GM19239 (cell line): ENCODE measurements at regions not wholly inside any gene's neighbourhood (a gene's known extent, or its start where the extent isn't known, plus 50 kb on each side); places are given as distances from the start of the nearest gene placed in this dataset.
A peak's percentile ranks its signal among the peaks of the same experiment; 100 is the strongest.

ENCODE experiments used
- DNase-seq: peaks from one replicate; pipeline ENCODE4 v3.0.0; 2011; ENCODE audit warnings: low spot score; ENCODE audit not compliant: insufficient read length
- FAIRE-seq: peaks from 2 replicates; lab custom pipeline; 2011; peaks lifted over from hg19 to GRCh38; lab: Jason Lieb, UNC

DNA sequence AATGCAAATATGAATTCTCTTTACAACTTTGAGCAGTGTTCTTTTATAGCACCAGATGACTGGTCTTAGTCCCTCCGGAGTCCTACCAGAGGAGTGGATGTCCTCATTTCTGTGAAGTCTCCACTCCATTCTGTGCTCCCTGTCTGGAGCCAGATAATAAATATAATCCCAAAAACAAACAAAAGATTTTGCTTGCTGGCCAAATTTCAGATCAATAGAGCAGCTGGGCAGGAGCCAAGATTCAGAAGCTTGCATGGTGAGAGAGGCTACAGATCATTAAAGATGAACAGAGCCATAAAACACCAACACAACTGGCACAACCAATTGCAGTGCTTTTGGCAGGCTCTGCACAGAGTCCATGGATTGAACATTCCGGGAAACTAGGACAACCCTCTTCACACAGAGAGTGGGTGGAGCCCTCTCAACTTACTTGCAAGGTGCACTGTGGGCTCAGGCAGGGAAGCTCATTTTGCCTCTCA, 231.5 kb upstream of the SNX7 start:
- FAIRE-seq, result no peak
- no peak for DNase-seq

DNA sequence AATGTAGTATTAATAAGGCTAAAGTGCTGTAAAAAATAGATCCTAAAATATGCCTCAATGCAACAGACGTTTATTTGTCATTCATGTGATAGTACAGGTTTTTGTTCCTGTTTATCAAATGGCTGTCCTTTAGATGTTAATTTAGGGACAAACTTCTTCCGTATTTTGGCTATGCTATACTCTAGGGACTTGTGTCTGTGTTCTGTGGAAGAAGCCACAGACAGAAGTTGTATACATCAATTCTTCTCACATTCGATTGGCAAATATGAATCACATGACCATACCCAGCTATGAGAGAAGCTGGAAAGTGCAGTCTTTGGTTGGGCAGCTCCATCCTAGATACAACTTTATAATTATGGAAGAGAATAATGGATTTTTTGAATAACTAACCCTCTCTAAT, 232.7 kb upstream of the SNX7 start:
- FAIRE-seq, result no peak
- DNase-seq, result no peak

DNA sequence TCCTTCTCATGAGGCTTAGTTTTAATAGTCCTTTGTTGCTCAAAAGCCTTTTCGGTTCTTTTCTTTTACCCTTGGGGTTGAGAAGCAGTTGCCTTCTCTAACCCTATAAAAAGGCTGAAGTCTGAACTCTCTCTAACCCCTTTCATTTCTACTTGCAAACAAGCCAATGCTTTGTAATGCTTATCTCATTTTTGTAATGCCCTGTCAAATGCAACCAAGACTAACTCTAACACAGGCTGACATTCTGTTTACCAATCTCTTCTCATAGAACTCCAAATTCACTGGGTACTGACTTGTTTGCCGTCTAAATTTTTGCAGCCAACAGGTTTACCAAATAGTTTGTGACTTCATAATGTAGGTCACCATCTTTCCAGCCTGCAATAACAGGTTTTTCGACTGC, 233.9 kb upstream of the SNX7 start:
- peak; percentile 8 for FAIRE-seq
- no peak for DNase-seq

DNA sequence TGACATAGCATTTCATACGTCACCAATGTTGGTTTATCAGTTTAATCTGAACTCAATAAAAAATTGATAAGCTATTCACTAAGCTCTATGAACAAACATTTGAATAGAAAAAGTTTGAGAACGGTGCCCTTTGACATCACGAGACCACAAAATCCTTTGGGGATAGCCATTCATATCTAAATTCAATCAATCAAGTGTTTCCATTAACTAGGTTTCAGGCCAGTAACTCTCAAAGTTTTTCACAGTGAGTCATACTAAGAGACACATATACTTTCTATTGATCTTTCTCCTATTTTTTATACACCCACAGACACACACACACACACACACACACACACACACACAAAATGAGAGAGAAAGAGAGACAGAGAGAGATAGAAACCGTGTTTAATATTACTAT, 235.4 kb upstream of the SNX7 start:
- no peak for DNase-seq
- no peak for FAIRE-seq

DNA sequence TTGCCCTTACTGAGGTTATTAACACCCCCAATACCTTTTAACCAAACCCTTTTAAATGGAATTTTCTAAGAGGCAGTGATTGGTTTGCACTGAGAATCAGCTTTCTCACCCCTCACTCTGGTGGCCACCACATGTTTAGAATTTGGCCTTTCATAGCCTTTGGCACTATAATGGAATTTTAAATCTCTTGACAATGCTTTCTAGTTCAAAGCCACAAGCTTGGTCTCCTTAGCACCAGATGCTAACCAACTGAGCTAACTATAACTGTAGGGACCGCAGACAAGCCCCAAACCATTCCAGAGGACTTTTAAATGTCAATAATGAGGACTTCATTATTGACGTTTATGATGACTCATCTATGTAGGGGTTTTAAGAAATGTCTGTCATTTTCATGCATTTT, 238.7 kb upstream of the SNX7 start:
- no peak for FAIRE-seq

DNA sequence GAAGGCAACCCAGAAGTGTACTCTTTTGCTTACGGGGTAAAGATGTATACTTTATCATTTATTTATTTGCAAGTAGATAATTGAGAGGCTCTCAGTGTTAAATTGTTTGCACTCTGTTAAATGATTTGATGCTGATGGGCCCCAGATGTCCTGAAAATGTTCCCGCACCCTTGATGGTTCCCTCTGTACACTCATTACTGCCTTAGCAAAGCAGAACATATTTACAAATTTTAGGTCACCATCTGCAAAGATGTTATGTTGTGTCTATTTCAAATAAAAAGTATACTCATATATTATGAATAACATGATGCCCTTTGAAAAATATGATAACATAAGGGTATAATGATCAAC, 240.5 kb upstream of the SNX7 start:
- no peak for FAIRE-seq
- no peak for DNase-seq

More for the DNA sequence above, 238.7 kb upstream of the SNX7 start:
- no peak for DNase-seq

DNA sequence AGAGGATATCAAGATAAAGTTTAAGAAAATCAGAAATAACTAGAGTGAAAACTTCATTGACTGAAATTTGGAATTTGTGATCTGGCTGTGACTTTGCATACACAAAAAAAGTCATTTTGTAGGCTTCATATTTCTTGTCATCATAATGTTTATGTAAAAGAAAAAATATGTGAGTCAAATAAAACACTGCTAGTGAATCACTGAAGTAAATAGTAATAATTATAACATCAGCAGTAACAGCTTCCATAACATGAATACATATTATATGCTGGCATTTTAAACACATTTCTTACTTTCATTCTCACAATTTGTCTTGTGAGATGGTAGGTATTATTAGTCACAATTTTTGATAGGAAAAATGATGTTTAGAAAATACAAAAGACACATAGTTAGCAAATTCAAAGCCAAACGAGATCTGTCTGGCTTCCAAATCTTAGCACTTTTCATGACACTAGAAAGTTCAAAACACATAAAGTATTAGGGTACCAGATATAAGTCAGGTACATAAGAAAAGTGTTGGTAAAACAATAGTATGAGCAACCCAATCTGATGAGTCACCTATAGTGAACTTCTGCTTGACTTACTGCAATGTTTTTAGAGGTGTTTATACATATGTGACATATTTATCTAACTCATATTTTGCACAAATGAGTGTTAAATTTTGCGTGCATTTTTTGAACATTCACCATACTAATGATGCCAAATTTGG, 241.0 kb upstream of the SNX7 start:
- FAIRE-seq (no peak), DNase-seq (no peak)

DNA sequence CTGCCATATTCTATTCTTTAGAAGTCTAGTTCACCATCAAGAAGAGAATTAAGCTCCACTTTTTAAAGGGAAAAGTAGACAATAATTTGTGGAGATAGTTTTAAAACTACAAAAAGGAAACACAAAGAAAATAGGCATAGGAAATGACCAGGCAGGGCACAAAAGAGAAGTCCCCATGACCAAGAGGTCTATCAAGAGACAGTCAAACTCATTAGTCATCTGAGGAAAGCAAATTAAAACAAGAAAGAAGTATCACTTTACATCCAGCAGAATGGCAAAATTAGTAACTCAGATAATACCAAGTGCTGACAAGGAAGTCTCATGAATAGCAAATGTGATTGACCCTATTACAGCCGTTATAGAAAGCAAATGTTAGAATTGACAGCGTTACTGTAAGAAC, 243.7 kb upstream of the SNX7 start:
- DNase-seq (no peak), FAIRE-seq (no peak)

DNA sequence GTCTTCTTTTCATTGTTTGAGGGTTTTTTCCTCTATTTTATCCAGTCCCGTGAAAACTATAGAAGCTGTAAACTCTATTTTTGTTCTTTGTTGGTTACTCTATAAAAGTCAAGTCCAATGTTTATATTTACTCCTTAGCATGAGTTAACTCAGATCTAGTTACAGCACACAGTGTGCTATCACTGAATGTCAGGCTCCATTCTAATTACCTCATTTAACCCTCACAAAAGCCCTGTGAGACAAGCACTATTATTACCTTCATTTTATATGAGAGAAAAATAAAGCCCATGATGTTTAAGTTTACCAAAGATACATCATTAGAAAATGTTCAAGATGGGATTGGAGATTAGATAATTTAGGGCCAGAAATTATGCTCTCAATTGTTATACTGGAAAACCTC, 251.4 kb upstream of the SNX7 start:
- FAIRE-seq (no peak), DNase-seq (no peak)

DNA sequence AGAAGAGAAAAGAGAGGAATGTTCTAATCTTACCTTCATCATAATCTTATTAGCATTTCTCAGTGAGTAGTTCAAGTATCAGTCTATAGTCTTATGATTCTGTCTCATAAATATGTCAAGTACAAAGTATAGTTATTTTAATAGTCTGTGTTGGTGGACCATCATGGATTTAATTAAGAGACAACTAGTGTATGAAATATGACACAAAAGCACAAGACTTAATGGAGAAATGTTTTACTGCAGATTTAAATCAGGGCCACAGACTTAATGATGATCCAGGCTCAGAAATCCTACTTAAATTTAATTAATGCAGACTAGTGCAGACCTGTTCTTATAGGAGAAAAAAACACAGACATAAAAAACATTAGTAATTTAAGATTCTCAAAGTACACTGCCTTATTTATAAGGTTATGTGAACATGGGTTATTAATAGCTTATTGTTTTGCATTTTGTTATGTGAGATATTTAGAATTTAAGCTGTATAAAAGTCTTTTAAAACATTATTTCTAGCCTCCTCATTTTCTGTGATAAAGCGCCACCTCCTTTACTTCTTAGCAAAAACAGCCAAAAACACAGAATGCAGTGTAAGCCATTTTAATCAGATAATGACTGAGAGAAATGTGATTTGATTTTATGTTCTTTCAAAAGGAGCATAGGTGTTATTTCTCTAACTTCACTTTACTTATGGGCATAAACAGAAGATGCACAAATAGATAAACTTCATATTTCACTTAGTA, 255.0 kb upstream of the SNX7 start:
- DNase-seq (no peak), FAIRE-seq (no peak)

DNA sequence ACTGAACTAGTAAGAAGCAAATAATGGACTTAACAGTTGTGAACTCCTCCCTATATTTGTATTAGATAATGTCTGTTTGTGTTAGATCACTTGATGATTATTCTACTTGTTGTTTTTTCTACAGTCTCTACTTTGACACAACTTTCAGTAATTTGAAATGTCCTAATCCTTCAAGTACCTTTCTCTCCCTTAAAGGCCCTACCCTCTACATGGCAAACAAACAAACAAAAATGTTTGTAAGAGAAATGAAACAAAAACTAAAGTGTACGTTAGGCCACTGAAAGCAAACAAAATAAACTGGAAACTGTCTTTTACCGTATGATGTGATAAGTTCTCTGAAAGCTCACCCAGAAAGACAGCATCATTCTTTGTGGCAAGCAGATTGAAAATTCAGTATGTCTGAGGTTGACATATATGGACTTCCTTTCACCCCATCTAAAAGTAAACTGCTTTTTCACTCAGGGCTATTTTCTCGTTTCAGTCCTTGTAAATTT, 255.9 kb upstream of the SNX7 start:
- FAIRE-seq (peak; percentile 28), DNase-seq (no peak)

DNA sequence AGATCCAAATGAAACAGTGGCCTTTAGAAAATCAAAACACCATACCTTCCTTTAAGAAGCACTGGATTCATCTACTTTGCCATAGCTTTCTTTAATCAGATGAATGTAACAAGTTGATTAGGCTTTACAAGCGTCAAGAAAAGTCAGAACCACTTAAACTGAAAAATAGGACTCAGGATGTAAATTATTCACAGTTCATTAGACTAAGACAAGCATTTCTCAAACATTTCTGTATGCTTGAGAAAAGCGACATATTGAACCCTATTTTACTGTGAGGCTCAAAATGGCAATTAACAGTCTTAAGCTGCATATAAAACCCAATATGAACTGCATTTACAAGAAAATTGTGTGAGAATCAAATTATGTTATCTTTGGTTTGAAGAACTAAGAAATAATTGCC, 256.7 kb upstream of the SNX7 start:
- FAIRE-seq (no peak), DNase-seq (no peak)

DNA sequence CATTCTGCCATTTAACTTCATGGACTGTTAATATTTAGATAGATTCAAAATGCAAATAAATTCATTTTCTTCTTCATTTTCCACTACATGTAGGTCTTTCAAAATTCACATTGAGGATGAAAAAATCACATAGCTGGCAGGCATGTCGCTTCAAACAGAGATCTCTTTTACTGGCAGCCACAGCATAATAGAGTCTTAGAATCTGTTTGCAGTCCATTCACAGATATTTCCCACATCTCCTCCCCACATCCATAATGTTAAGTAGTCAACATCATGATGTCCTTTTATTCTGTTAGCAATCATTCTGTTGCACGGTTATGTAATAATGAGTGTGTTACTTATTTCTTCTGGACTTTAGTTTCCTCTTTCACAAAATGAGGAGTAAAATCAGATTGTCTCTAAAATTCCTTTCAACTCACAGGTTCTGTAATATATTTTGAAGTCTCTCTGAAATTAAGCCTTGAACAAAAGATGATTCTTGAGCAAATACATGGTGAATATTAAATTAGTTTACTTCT, 257.5 kb upstream of the SNX7 start:
- FAIRE-seq (no peak), DNase-seq (no peak)

DNA sequence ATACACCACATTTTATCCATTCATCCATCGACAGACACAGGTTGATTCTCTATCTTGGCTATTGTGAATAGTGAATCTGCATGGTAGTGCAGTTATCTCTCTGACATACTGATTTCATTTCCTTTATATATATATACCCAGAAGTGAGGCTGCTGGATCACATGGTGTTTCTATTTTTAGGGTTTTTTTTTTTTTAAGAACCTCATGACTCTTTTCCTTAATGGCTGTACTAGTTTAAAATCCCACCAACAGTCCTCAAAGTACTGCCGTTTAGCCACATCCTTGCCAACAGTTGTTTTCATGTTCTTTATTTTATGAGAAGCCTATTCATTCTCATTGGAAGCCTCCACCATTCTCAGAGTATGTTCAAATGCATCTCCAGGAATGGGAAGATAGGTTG, 258.7 kb upstream of the SNX7 start:
- FAIRE-seq, result no peak

DNA sequence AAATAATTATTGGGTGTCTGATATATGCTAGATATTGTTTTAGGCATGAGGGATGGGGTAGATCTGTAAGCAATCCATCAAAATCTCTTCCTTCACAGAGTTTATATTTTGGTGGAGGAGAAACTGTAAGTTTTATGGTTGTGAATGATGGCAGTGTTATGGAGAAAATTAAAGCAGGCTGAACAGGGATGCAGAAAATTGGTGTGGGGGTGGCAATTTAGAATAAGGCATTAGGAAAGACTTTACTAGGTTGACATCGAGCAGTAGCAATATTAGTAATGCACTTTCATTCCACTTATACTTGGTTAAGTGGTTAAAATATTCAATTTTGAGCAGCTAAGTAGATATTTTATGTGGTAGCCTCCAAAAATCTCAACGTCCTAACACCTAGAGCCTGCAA, 261.1 kb upstream of the SNX7 start:
- DNase-seq (no peak), FAIRE-seq (no peak)

More for the DNA sequence above, 258.7 kb upstream of the SNX7 start:
- no peak for DNase-seq

DNA sequence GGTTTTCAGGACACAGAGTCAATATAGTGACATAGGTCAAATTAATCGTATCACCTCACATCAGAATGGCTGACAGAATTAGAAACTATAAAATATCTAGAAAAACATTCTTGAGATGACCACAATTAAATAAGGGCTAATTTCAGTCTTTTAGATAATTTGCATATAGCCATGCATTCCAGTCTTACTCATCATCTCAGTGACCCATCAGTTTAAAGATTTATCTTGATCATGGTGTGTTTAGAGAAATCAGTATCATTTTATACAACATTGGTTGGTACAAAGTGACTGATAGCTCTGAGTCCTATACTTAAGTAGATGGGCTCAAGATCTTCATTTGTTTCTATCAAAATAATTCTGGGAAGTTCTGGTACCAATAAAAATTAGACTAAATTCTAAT, 262.3 kb upstream of the SNX7 start:
- FAIRE-seq (no peak), DNase-seq (no peak)

DNA sequence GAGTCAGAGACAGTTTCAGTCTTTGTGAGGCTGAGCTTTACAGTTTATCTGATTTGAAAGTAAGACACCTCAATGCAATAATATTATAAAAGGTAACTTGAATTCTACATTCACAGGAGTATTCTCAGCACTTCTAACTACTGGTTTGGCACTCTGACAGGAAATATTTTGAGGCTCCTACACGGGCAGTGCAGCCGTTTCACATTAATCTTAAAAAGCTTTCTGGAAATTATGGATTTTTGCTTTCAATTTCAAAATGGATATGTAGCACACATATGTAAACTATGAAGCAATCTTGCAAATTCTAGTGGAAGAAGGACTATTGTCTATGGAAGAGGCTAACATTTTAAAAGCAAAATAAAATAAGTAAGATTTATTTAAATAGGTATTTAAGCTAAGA, 262.9 kb upstream of the SNX7 start:
- FAIRE-seq (no peak), DNase-seq (no peak)

DNA sequence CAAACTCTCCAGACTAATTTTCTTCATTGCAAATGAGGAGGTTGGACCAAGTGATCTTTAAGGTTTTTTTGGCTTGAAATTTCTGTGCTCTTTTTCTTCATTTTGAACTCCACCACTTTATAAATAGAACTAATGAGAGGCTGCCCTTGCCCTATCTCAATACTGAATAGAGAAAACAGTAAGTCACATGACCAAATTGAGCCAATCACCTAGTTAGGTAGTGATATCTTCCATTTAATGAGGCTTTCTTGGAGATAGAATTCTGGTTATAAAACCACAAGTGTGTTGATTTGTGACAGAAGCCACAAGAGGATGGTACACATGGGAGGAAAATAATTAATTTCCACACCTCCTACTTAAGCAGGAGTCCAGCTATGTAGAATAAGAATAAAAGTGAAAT, 263.4 kb upstream of the SNX7 start:
- FAIRE-seq (no peak), DNase-seq (no peak)

DNA sequence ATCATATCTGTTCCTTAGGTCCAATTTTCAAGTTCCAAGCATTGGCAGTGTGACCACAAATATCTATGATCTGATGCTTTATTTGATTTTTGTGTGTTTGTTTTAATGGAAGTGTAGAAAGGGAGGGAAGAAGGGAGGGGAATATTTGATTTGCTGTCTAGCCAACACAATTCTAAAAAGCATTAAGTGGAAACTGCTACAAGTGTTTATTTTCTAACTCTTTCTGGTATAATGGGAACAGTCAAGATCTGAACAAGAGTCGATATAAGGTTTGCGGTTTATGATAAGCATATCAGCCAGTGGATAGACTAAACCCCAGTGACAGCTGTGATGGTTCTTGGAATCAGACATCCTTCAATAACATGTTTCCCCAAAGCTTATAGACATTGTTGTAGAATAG, 267.8 kb upstream of the SNX7 start:
- FAIRE-seq (no peak), DNase-seq (no peak)

DNA sequence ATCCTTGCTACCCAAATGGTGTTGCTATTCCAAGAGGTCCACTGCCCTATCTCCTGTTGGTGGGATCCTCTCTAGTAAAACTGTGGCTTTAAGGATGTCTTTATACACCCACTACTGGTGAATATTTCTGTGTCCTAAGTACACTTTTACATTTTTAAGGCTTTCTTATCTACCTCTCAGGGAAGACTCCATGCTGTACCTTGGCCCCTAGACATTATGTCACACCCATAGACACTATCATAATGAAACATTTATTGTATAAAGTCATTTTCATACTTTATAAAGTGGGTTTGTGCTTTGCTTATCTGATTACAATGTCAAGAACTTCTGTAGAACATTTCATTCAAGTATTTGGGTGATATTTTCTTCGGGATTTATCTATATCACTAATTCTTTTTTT, 270.3 kb upstream of the SNX7 start:
- FAIRE-seq (no peak), DNase-seq (no peak)

DNA sequence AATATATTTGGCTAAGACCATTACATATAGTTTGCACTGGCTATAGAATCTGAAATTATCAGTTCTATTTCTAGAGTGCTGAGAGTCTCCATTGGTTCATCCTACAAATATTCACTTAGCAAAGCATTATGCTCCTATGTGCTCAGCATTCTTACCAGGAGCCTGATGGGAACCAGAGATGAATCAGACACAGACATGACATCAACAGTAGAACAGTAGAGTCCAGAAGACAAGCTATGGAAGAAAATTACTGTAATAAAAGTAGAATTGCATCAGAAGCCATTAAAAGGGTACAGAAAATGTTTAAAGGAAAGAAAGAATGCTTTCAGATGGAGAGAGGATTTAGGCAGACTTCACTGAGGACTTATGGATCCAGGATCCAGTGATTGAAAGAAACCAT, 271.7 kb upstream of the SNX7 start:
- no peak for DNase-seq
- no peak for FAIRE-seq

DNA sequence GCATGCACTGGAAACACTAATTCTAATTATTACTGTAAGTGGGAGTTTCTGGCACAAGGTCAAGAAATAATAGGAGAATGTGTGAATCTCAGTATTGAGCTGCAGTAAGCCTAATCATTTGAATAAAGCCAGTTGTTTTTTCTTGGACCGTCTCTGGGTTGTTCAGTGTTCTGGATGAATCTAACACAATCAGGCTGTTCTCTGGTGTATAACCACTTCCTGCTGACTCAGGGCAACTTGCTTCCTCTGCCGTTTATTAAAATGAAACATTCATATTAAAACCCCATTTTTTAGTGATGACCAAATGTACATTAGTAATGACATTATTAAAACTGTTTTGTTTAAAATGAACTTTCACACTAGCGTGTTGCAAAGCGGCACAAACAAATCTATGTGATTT, 273.1 kb upstream of the SNX7 start:
- DNase-seq (no peak), FAIRE-seq (peak; percentile 55)
